ENCODE measurements at regions not wholly inside any gene's neighbourhood (a gene's known extent, or its start where the extent isn't known, plus 50 kb on each side); places are given as distances from the start of the nearest gene placed in this dataset.

GRCh38 chr4:54495091-54495490 lies 162.7 kb upstream of the KIT start:
- no peak for DNase-seq (ENCODE audit: low read depth)

GRCh38 chr4:54495641-54496040 lies 162.1 kb upstream of the KIT start:
- DNase-seq (ENCODE audit: low read depth) = no peak

GRCh38 chr4:54496412-54496811 lies 161.3 kb upstream of the KIT start:
- DNase-seq (ENCODE audit: low read depth) = no peak

GRCh38 chr4:54497947-54498346 lies 159.8 kb upstream of the KIT start:
- DNase-seq (ENCODE audit: low read depth) = no peak

- DNase-seq (ENCODE audit: low read depth) = peak; percentile 76
Measured at GRCh38 chr4:54498661-54499111, 159.1 kb upstream of the KIT start.

GRCh38 chr4:54499308-54500074 lies 158.3 kb upstream of the KIT start:
- no peak for DNase-seq (ENCODE audit: low read depth)

- no peak for DNase-seq (ENCODE audit: low read depth)
Measured at GRCh38 chr4:54505362-54505761, 152.4 kb upstream of the KIT start.

GRCh38 chr4:54505996-54506395 lies 151.8 kb upstream of the KIT start:
- no peak for DNase-seq (ENCODE audit: low read depth)

GRCh38 chr4:54509057-54509456 lies 148.7 kb upstream of the KIT start:
- DNase-seq (ENCODE audit: low read depth) = no peak

- peak; percentile 70 for DNase-seq (ENCODE audit: low read depth)
Measured at GRCh38 chr4:54513204-54513603, 144.6 kb upstream of the KIT start.

- DNase-seq (ENCODE audit: low read depth) = no peak
Measured at GRCh38 chr4:54513741-54514140, 144.0 kb upstream of the KIT start.

GRCh38 chr4:54516556-54517215 lies 141.1 kb upstream of the KIT start:
- no peak for DNase-seq (ENCODE audit: low read depth)

- DNase-seq (ENCODE audit: low read depth) = no peak
Measured at GRCh38 chr4:54517781-54518444, 139.8 kb upstream of the KIT start.

- DNase-seq (ENCODE audit: low read depth) = peak; percentile 87
Measured at GRCh38 chr4:54525602-54526001, 132.2 kb upstream of the KIT start.

GRCh38 chr4:54526560-54526959 lies 131.2 kb upstream of the KIT start:
- no peak for DNase-seq (ENCODE audit: low read depth)

GRCh38 chr4:54527532-54527931 lies 130.2 kb upstream of the KIT start:
- no peak for DNase-seq (ENCODE audit: low read depth)

GRCh38 chr4:54539500-54540029 lies 118.2 kb upstream of the KIT start:
- no peak for DNase-seq (ENCODE audit: low read depth)

- no peak for DNase-seq (ENCODE audit: low read depth)
Measured at GRCh38 chr4:54540931-54541330, 116.8 kb upstream of the KIT start.

- DNase-seq (ENCODE audit: low read depth) = no peak
Measured at GRCh38 chr4:54541426-54542118, 116.2 kb upstream of the KIT start.

- no peak for DNase-seq (ENCODE audit: low read depth)
Measured at GRCh38 chr4:54542119-54542438, 115.7 kb upstream of the KIT start.

GRCh38 chr4:54542540-54543041 lies 115.2 kb upstream of the KIT start:
- DNase-seq (ENCODE audit: low read depth) = no peak

GRCh38 chr4:54543088-54543795 lies 114.5 kb upstream of the KIT start:
- DNase-seq (ENCODE audit: low read depth) = peak; percentile 49

All from HS-5 (cell line).